ENCODE measurements at regions not wholly inside any gene's neighbourhood (a gene's known extent, or its start where the extent isn't known, plus 50 kb on each side); places are given as distances from the start of the nearest gene placed in this dataset.

DNA sequence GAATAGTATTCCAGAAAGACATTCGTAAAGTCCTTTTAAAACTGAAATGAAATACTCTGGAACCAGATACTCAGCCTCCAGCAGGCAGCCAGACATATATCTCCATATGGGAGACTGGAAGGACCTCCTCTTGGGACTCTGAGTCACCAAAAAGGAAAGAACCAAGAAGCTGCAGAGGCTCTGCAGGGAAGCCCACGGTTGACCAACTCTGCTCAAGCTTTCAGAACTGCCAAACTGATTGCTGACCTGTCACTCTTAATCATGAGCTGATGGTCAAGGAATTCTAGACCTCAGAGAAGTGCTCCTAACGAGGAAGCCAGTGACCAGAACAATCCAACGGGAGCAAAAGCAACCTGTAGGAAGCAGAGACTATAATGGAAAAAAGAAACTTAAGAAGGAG is 434.7 kb downstream of the EIPR1 start:
- intact Hi-C loops (cut with micrococcal nuclease): no loop called here
- ATAC-seq (no peak), DNase-seq (no peak)

DNA sequence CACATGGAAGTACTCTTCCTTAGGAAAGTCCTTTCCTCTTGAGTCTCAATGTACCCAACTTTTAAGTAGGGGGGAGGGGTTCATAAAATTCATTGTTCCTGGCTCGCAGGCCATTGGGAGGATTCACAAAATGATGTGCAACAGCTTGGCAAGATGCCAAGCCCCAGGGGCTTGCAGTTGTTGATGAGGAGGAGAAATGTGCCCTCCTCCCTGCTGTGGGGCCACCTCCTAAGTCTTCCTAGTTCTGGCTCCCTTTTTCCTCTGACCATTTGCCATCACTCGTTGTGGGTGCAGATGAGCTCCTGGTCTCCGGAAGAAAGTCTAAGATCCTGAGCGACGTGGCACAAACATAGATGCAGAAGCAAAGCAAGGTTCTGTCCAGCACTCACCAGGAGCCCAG is 435.4 kb downstream of the EIPR1 start:
- ATAC-seq (no peak), DNase-seq (no peak)
- intact Hi-C loops (cut with micrococcal nuclease): no loop called here

DNA sequence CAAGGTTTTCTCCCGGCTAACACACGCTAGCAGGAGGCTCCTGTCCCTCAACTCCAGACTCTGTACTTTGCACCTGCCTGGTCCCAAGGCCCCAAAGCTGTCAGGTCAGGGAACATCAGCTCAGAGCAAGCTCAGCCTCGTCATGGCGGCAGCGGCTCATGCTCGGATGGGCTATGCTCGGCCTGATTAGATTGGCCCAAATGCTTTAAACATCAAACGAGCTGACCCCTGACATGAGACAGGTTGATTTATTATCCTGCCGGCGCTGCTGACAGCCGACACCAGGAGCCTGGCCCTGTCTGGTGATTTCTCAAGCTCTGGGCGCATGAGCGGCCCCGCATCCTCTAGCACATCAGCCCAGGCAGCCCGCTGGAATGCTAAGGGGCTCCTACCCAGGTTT is 436.4 kb downstream of the EIPR1 start:
- no peak for DNase-seq
- no peak for ATAC-seq
- intact Hi-C loops (cut with micrococcal nuclease): no loop called here

DNA sequence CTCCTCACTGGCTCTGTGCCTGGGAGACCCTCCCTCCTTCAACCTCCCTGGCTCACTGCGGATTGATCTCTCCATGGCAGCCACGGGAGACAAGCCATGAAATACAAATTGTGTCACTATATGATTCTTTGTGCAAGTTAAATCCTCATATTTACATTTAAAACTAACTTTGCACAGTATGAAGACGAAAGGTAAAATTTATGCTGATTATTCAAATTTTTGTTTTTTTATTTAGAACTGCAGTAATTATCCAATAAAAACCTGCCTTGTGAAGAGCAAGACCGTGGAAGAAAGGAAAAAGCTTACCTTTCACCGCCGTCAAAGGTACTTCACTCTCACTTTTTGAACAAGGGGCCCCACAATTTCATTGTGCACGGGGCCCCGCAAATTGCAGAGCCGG is 436.9 kb downstream of the EIPR1 start:
- intact Hi-C loops (cut with micrococcal nuclease): no loop called here
- no peak for ATAC-seq
- no peak for DNase-seq

GRCh38 chr2:2940061-2940460 is 437.6 kb downstream of the EIPR1 start:
- intact Hi-C loops (cut with micrococcal nuclease): no loop called here
- no peak for DNase-seq
- no peak for ATAC-seq

GRCh38 chr2:2939078-2939795 is 438.4 kb downstream of the EIPR1 start:
- intact Hi-C loops (cut with micrococcal nuclease): no loop called here
- no peak for ATAC-seq
- no peak for DNase-seq

- intact Hi-C loops (cut with micrococcal nuclease): no loop called here
- ATAC-seq: no peak
- DNase-seq: no peak
Observed at GRCh38 chr2:2938481-2938880, 439.1 kb downstream of the EIPR1 start.

DNA sequence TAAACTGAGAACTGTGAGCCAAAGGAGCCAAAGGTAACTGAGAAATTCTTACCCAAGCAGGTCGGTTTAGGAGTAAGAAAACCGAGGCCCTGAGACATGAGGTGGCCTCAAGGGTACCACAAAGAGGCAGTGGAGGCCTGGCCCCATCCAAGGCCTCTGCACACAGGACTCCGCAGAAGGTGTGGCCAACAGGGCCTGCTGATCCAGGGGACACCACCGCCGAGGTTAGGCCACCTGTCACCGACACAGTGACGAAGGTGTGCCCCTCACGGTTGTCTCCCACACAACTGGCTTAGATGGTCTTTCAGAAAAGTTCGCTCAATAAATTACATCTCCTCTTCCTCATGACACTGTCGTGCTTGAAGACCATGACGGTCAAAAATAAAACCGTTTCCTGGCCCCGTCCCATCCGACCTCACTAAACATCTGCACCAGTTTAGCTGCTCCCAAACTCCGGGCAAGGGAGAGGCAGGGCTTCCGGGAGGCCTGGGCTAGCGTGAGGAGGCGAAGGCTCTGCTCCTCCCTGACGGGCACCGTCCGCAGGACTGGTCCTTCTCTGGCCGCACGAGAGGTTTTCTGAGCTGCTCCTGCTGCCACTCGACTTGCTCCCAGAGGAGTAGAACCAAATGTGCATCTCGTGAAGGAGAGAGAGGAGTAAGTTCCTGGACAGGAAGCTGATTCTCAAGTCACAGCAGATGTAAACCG is 442.0 kb downstream of the EIPR1 start:
- intact Hi-C loops (cut with micrococcal nuclease): no loop called here
- DNase-seq: no peak
- ATAC-seq: no peak

GRCh38 chr2:2933426-2933825 is 444.2 kb downstream of the EIPR1 start:
- intact Hi-C loops (cut with micrococcal nuclease): no loop called here
- ATAC-seq (no peak), DNase-seq (no peak)

- intact Hi-C loops (cut with micrococcal nuclease): no loop called here
- DNase-seq (no peak), ATAC-seq (no peak)
Observed at GRCh38 chr2:2932692-2933305, 444.8 kb downstream of the EIPR1 start.

DNA sequence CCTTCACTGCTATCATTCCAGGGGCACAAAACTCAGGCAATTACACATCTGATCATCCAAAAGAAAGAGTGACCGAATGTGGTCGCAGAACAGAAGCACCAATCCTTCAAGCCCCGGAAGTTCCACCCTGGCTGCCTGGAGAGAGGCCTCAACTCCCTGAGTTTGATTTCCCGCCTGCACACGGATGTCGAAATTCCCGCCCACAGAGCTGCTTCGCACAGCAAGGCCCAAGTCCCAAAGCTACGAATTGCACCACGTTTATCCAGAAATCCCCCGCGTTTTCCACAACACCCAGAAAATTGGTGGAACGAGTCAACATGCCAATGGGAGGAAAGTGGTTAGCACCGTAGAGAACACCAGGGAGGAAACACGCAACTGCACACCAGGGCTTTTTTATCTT is 445.4 kb downstream of the EIPR1 start:
- DNase-seq (no peak), ATAC-seq (no peak)
- intact Hi-C loops (cut with micrococcal nuclease): no loop called here

DNA sequence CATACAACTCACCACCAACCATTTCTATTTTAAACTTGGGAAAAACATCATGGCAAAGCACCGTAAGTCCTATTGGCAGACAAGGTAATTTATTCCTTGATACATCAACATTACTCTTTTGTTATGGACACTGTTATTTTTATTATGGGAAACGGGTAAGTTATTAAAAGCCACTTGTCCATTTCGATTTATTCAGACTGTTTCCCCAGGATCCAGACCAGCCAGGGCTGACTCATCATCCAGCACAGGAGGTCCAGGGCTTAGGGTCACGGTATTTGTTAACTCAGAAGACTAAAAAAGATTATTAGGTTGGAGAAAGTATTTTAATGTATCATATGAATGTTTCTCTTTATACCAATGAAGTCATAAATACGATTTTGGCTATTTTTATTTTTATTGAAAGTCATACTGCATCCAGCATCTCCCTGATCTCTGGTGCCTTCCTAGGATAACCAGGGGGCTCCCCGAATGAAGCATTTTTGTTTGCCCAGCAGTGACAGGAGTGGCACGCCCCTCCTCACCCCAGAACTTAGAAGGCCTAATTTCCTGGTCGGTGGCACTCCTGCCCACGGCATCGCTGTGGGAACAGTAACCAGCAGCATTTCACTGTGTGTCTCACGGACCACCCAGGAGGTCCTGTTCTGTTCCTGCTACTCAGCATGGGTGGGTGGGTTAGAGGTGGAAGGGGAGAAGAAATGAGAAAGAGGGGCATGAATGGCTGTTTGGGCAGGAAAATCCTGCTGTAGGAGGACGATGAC is 446.1 kb downstream of the EIPR1 start:
- intact Hi-C loops (cut with micrococcal nuclease): no loop called here
- DNase-seq (no peak), ATAC-seq (no peak)

DNA sequence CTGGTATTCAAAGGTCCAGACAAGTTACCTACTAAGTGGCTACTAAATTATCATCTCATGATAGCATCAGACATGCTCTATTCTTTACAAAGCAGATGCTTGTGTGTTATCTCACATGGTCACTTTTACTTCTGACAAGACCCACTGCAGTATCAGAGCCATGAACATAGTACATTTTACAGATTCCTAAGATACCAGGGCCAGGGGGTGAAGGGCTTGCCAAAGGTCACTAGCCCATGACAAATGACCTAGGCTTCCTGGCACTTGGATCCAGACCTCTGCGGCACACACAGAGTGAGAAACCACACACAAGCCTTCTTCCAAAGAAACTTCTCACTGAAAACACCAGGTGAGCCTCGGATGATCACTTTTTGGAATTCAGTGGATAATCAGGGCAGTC is 446.8 kb downstream of the EIPR1 start:
- ATAC-seq (no peak), DNase-seq (no peak)

DNA sequence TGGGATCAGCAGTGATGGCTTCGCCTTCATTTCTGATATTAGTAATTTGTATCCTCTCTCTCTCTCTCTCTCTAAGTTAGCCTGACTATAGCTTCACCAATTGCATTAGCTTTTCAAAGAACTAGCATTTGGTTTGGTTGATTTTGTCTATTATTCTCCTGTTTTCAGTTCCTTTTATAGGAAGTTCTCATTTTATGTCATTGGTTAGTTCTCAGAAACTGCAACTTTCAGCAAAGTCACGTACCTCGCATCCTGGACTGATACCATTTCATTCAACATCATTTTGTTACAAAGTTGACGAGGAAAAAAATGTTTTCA is 450.8 kb downstream of the EIPR1 start:
- DNase-seq: no peak
- intact Hi-C loops (cut with micrococcal nuclease): no loop called here
- no peak for ATAC-seq

More for the DNA sequence above, 446.8 kb downstream of the EIPR1 start:
- intact Hi-C loops (cut with micrococcal nuclease): no loop called here

DNA sequence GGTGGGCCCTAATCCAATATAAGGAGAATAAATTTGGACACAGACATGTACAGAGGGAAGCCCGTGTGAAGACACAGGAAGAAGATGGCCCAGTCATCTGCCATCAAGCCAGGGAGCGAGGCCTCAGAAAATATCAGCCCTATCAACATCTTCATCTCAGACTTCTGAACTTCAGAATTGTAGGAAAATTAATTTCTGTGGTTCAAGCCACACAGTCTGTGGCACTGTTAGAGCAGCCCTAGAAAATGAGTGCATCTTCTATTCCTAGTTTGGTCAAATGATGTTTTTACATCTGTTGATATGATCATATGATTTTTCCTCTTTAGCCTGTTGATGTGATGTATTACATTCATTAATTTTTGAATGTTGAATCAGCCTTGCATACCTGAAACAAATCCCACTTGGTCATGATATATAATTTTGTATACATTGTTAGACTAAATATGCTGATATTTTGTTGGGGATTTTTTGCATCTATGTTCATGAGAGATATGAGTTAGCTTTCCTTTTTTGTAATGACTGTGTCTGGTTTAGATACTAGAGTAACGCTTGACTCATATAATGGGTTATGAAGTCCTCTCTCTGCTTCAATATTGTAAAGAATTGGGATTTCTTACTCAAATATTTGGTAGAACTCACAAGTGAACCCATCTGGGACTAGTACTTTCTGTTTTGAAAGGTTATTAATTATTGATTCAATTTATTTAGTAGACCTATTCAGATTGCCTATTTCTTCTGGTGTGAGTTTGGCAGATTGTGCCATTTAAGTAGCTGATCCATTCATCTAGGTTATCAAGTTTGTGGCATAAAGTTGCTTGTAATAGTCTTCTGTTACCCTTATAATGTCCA is 451.4 kb downstream of the EIPR1 start:
- no peak for DNase-seq
- no peak for ATAC-seq
- intact Hi-C loops (cut with micrococcal nuclease): no loop called here

- ATAC-seq (no peak), DNase-seq (no peak)
- intact Hi-C loops (cut with micrococcal nuclease): no loop called here
Observed at GRCh38 chr2:2922156-2922555, 455.5 kb downstream of the EIPR1 start.

GRCh38 chr2:2921011-2921720 is 456.5 kb downstream of the EIPR1 start:
- ATAC-seq (no peak), DNase-seq (no peak)
- intact Hi-C loops (cut with micrococcal nuclease): no loop called here

DNA sequence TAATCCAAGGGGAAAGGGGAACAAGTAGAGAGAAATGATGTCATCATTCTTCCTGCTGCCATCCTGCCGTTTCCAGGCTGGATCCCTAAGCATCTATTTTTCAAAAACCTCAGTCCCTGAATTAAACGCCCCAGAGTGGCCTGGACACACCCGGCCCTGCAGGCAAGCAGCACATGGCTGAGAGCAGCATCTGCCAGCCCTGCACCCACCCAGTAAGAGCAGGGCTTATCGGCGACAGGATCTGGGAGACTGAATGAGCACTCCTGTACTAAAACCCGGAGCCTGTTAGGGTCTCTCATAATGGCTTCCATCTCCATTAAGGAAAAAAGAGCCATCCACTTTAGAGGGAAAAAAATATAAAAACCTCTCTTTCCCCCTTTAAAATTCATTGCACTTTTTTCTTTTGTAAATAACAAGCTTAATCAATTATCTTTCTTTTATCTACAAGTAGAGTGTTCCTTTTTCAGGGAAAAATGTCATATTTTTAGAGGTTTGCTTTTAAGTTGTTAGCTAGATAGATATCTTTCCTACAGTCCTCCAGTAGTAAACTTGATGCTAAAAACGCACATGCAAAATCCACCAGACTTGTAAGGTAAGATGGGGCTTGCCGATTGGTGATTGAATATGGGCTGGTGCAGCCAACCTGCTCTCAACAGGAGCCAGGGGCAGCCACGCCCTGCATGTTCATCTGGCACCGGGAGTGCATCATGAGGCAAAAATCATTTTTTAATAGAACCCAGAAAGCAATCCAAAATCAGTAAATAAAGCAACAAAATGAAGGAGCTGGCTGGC is 457.8 kb downstream of the EIPR1 start:
- ATAC-seq (no peak), DNase-seq (no peak)

More for the DNA sequence above, 457.8 kb downstream of the EIPR1 start:
- intact Hi-C loops (cut with micrococcal nuclease): no loop called here

Measured in left ventricle myocardium superior (tissue), 1 donor.